GM23338 (cell line): ENCODE measurements at regions not wholly inside any gene's neighbourhood (a gene's known extent, or its start where the extent isn't known, plus 50 kb on each side); places are given as distances from the start of the nearest gene placed in this dataset.

ENCODE experiments used
- ATAC-seq: fragments of 200-7000 bp; cut with Tn5 transposase; 3 replicates; pipeline ENCODE4 v1.9.1; 2020
- DNase-seq: peaks from one replicate; pipeline ENCODE4 v3.0.0-alpha.2; 2015; ENCODE audit warnings: low spot score
- H2AFZ ChIP-seq: fragments of 200-600 bp; sonication (generic); 2 replicates; pipeline ENCODE4 v1.8.0; 2016; ENCODE audit warnings: antibody characterized with exemption, mild to moderate bottlenecking, moderate library complexity
- H3F3A ChIP-seq: fragments of 200-600 bp; sonication (generic); replicated peaks from 2 replicates; pipeline ENCODE4 v1.8.0; 2017; ENCODE audit warnings: antibody characterized with exemption, mixed run types, low read depth
- H3K27ac ChIP-seq: fragments of 200-600 bp; sonication (generic); 2 replicates; pipeline ENCODE4 v1.6.1; 2016; ENCODE audit warnings: low read depth
- H3K27me3 ChIP-seq: fragments of 200-600 bp; sonication (generic); 2 replicates; pipeline ENCODE4 v1.8.0; 2016; ENCODE audit warnings: mild to moderate bottlenecking, mixed run types, moderate library complexity; ENCODE audit not compliant: insufficient read depth
- H3K36me3 ChIP-seq: fragments of 200-600 bp; sonication (generic); 2 replicates; pipeline ENCODE4 v1.8.0; 2016; ENCODE audit warnings: mild to moderate bottlenecking; ENCODE audit not compliant: insufficient read depth
- H3K4me1 ChIP-seq: fragments of 200-600 bp; sonication (generic); 2 replicates; pipeline ENCODE4 v1.8.0; 2016; ENCODE audit warnings: mild to moderate bottlenecking, moderate library complexity; ENCODE audit not compliant: insufficient read depth
- H3K4me2 ChIP-seq: fragments of 200-600 bp; sonication (generic); 2 replicates; pipeline ENCODE4 v1.7.1; 2017; ENCODE audit warnings: mixed run types
- H3K4me3 ChIP-seq: fragments of 200-600 bp; sonication (generic); 2 replicates; pipeline ENCODE4 v1.6.1; 2016; ENCODE audit warnings: mixed run types
- H3K79me2 ChIP-seq: fragments of 200-600 bp; sonication (generic); replicated peaks from 2 replicates; pipeline ENCODE4 v1.8.0; 2017; ENCODE audit warnings: mild to moderate bottlenecking; ENCODE audit not compliant: insufficient read depth
- H3K9me2 ChIP-seq: fragments of 200-600 bp; sonication (generic); 2 replicates; pipeline ENCODE4 v1.8.0; 2017; ENCODE audit not compliant: insufficient read depth
- H4K20me1 ChIP-seq: fragments of 200-600 bp; sonication (generic); replicated peaks from 2 replicates; pipeline ENCODE4 v1.8.0; 2017; ENCODE audit warnings: mild to moderate bottlenecking; ENCODE audit not compliant: insufficient read depth
- H3K27ac Mint-ChIP-seq: 2 replicates; pipeline ENCODE4 v1.8.0; 2020; ENCODE audit warnings: inconsistent platforms, mild to moderate bottlenecking, moderate library complexity, mixed read lengths
- H3K27me3 Mint-ChIP-seq: 3 replicates; pipeline ENCODE4 v1.8.0; 2022; ENCODE audit warnings: low read depth, mild to moderate bottlenecking, moderate library complexity, mixed read lengths, inconsistent platforms; ENCODE audit not compliant: insufficient read depth, poor library complexity
- H3K36me3 Mint-ChIP-seq: 3 replicates; pipeline ENCODE4 v1.8.0; 2021; ENCODE audit warnings: low read depth, mild to moderate bottlenecking, inconsistent platforms, moderate library complexity, mixed read lengths
- H3K4me1 Mint-ChIP-seq: 3 replicates; pipeline ENCODE4 v1.8.0; 2020; ENCODE audit warnings: mild to moderate bottlenecking, inconsistent platforms, mixed read lengths
- H3K4me3 Mint-ChIP-seq: 3 replicates; pipeline ENCODE4 v1.8.0; 2021; ENCODE audit warnings: moderate library complexity, mild to moderate bottlenecking, inconsistent platforms, mixed read lengths
- H3K9me3 Mint-ChIP-seq: 3 replicates; pipeline ENCODE4 v1.8.0; 2020; ENCODE audit warnings: moderate library complexity, mild to moderate bottlenecking, inconsistent platforms, mixed read lengths
- CREB1 ChIP-seq: fragments of 250-450 bp; sonication (Bioruptor Pico); IDR thresholded peaks from 2 replicates; pipeline ENCODE4 v1.5.0; 2020; ENCODE audit warnings: low read depth, mild to moderate bottlenecking, moderate library complexity
- EZH2 ChIP-seq: fragments of 200-600 bp; sonication (generic); IDR thresholded peaks from one replicate; pipeline ENCODE4 v1.8.0; 2017; ENCODE audit warnings: antibody characterized with exemption, mild to moderate bottlenecking, low read depth; ENCODE audit not compliant: unreplicated experiment
- EZH2phosphoT487 ChIP-seq: fragments of 200-600 bp; sonication (generic); IDR thresholded peaks from one replicate; pipeline ENCODE4 v1.8.1; 2018; ENCODE audit warnings: antibody characterized with exemption; ENCODE audit not compliant: unreplicated experiment
- JUNB ChIP-seq: IDR thresholded peaks from one replicate; pipeline ENCODE4 v1.6.1; 2016; ENCODE audit warnings: antibody characterized with exemption; ENCODE audit not compliant: unreplicated experiment
- NANOG ChIP-seq: IDR thresholded peaks from 2 replicates; pipeline ENCODE4 v1.6.1; 2016; ENCODE audit warnings: antibody characterized with exemption, borderline replicate concordance
- POLR2AphosphoS5 ChIP-seq: IDR thresholded peaks from 2 replicates; pipeline ENCODE4 v1.6.1; 2016; ENCODE audit warnings: antibody characterized with exemption, low read depth
- STAT1 ChIP-seq: IDR thresholded peaks from one replicate; pipeline ENCODE4 v1.6.1; 2016; ENCODE audit warnings: antibody characterized with exemption; ENCODE audit not compliant: unreplicated experiment
- TF ChIP-seq, protein P1 (sequence below): IDR thresholded peaks from one replicate; pipeline ENCODE4 v1.6.1; 2018; ENCODE audit warnings: antibody characterized with exemption; ENCODE audit not compliant: unreplicated experiment
- TF ChIP-seq, protein P2 (sequence below): IDR thresholded peaks from 2 replicates; pipeline ENCODE4 v1.6.1; 2016; ENCODE audit warnings: antibody characterized with exemption

DNA sequence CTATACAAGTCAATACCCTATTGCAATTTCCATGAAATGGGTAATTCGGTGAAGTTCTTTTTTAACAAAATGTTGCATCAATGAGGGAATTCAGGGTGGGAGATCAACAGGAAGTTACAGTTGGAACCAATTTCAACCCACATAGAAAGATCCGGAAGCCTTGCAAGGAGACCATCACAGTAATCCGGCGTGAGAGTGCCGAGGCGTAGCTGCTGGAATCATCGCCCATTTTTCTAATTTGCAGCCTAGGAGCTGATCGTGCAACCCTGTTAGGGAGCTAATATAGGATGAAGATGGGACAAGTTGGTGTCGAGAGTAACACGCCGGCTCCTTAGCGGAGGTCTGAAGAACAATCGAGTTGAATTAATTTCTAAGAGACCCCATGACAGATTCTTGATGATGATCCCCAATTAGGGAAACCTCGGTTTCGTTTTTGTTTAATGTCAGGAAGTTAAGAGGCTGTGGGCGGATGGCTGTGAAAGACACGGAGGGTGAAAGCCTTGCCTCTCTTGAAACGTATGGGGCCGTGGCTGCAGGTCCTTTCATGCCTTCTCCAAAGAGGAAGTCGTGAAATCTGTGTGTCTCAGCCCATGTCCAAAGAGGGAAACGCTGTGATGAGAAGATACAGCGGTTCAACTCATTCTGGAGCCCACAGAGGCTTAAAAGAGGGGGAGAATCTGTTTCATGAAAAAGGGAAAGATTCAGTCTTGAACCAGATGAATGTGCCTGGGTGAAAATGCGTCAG, 51.2 kb upstream of the CARD11 start:
- Mint-ChIP-seq H3K27me3 (peaks cover 5% of the 10 kb centered on the region), H3K4me3 (no peak overlapping the region), H3K36me3 (no peaks in the 10 kb centered on the region), H3K27ac (no peak overlapping the region), H3K4me1 (peaks cover 5% of the 10 kb centered on the region), H3K9me3 (peaks cover 4% of the 10 kb centered on the region; the same call in 1 of the 3 replicates)
- H3K27ac ChIP-seq: no peak overlapping the region
- no peak overlapping the region for H2AFZ ChIP-seq
- TF ChIP-seq JUNB (no peak), POLR2AphosphoS5 (no peak)
- TF ChIP-seq, protein P1, sequence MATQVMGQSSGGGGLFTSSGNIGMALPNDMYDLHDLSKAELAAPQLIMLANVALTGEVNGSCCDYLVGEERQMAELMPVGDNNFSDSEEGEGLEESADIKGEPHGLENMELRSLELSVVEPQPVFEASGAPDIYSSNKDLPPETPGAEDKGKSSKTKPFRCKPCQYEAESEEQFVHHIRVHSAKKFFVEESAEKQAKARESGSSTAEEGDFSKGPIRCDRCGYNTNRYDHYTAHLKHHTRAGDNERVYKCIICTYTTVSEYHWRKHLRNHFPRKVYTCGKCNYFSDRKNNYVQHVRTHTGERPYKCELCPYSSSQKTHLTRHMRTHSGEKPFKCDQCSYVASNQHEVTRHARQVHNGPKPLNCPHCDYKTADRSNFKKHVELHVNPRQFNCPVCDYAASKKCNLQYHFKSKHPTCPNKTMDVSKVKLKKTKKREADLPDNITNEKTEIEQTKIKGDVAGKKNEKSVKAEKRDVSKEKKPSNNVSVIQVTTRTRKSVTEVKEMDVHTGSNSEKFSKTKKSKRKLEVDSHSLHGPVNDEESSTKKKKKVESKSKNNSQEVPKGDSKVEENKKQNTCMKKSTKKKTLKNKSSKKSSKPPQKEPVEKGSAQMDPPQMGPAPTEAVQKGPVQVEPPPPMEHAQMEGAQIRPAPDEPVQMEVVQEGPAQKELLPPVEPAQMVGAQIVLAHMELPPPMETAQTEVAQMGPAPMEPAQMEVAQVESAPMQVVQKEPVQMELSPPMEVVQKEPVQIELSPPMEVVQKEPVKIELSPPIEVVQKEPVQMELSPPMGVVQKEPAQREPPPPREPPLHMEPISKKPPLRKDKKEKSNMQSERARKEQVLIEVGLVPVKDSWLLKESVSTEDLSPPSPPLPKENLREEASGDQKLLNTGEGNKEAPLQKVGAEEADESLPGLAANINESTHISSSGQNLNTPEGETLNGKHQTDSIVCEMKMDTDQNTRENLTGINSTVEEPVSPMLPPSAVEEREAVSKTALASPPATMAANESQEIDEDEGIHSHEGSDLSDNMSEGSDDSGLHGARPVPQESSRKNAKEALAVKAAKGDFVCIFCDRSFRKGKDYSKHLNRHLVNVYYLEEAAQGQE: no peak
- DNase-seq: no peak
- no peaks in the 10 kb centered on the region for H3K36me3 ChIP-seq
- no peaks in the 10 kb centered on the region for H3K4me1 ChIP-seq
- no peak for ATAC-seq
- H3F3A ChIP-seq: no peaks in the 10 kb centered on the region
- H3K27me3 ChIP-seq: no peaks in the 10 kb centered on the region
- no peaks in the 10 kb centered on the region for H3K79me2 ChIP-seq
- no peaks in the 10 kb centered on the region for H3K9me2 ChIP-seq
- no peaks in the 10 kb centered on the region for H4K20me1 ChIP-seq
- no peak overlapping the region for H3K4me2 ChIP-seq
- no peak overlapping the region for H3K4me3 ChIP-seq

DNA sequence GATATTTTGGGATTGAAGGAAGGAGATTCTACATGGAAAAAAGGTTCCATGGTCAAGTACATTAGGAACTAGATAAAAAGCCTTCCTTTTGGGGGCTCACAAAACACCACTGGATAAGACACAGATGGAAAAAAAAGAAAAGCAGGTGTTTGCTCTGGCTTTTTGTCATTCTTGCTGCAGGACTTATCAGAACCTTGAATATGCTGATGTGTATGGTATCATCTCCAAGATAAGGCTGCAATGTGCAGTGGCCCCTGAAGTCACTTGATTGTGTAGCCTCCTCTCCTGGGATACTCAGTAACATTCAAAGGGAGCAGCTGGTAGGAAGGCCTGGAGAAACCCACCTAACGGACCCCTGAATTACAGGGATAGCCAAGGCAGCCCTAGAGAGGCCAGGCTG, 54.1 kb upstream of the CARD11 start:
- peaks cover 14% of the 10 kb centered on the region for H3K27me3 Mint-ChIP-seq
- H3K9me3 Mint-ChIP-seq: peaks cover 4% of the 10 kb centered on the region; the same call in 1 of the 3 replicates
- Histone ChIP-seq H3K9me2 (no peaks in the 10 kb centered on the region), H3K4me3 (no peak overlapping the region), H3K36me3 (no peaks in the 10 kb centered on the region), H3F3A (no peaks in the 10 kb centered on the region), H4K20me1 (no peaks in the 10 kb centered on the region), H3K4me1 (no peaks in the 10 kb centered on the region), H3K27me3 (no peaks in the 10 kb centered on the region), H3K4me2 (no peak overlapping the region), H2AFZ (no peak overlapping the region), H3K27ac (no peak overlapping the region), H3K79me2 (no peaks in the 10 kb centered on the region)
- H3K4me1 Mint-ChIP-seq: peaks cover 5% of the 10 kb centered on the region
- TF ChIP-seq, protein P2, sequence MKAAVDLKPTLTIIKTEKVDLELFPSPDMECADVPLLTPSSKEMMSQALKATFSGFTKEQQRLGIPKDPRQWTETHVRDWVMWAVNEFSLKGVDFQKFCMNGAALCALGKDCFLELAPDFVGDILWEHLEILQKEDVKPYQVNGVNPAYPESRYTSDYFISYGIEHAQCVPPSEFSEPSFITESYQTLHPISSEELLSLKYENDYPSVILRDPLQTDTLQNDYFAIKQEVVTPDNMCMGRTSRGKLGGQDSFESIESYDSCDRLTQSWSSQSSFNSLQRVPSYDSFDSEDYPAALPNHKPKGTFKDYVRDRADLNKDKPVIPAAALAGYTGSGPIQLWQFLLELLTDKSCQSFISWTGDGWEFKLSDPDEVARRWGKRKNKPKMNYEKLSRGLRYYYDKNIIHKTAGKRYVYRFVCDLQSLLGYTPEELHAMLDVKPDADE: no peak
- no peak for TF ChIP-seq NANOG
- TF ChIP-seq STAT1: no peak
- no peak for TF ChIP-seq CREB1 (CRISPR knock-in tag)
- TF ChIP-seq EZH2: no peak
- no peak for TF ChIP-seq EZH2phosphoT487
- no peak for DNase-seq
- H3K27ac Mint-ChIP-seq: no peak overlapping the region
- no peak for ATAC-seq
- no peaks in the 10 kb centered on the region for H3K36me3 Mint-ChIP-seq
- no peak overlapping the region for H3K4me3 Mint-ChIP-seq
